Mammary epithelial cell (primary cell): ENCODE measurements at regions not wholly inside any gene's neighbourhood (a gene's known extent, or its start where the extent isn't known, plus 50 kb on each side); places are given as distances from the start of the nearest gene placed in this dataset.

ENCODE experiments used
- CTCF ChIP-seq, 2 donors: IDR thresholded peaks in 1 of 2; conservative IDR thresholded peaks in 1 of 2; 2 replicates each; pipeline ENCODE4 v1.5.1; 2011 to 2012; ENCODE audit warnings: inconsistent platforms in 2 of 2, low read length in 2 of 2, mild to moderate bottlenecking in 2 of 2, control low read depth in 1 of 2, low read depth in 1 of 2; ENCODE audit not compliant: insufficient read depth in 1 of 2; ENCODE audit errors: extremely low read depth in 1 of 2
- EZH2 ChIP-seq: IDR thresholded peaks from 2 replicates; pipeline ENCODE4 v1.6.1; 2012; ENCODE audit warnings: low read length, inconsistent platforms, borderline replicate concordance

GRCh38 chr14:86364634-86365033 lies 834.7 kb downstream of the FLRT2 start:
- TF ChIP-seq CTCF (conservative IDR thresholded peaks at IDR 0.05 in 1 of 2, IDR thresholded peaks at IDR 0.05 in 1 of 2; ENCODE audit: extremely low read depth in 1 of 2, insufficient read depth in 1 of 2, low read depth in 1 of 2, low read length in 2 of 2) (no peak), EZH2 (no peak)
